ENCODE measurements at regions not wholly inside any gene's neighbourhood (a gene's known extent, or its start where the extent isn't known, plus 50 kb on each side); places are given as distances from the start of the nearest gene placed in this dataset.

- no peak for TF ChIP-seq CTCF (conservative IDR thresholded peaks at IDR 0.05; ENCODE audit: low read depth, low read length)
- TF ChIP-seq EZH2 (IDR thresholded peaks at IDR 0.05; ENCODE audit: low read length, unreplicated experiment): no peak
These were observed 1450.5 kb downstream of the EFNB2 start for GRCh38 chr13:105084931-105085330.
